IgD-negative memory B cell (primary cell): ENCODE measurements at regions not wholly inside any gene's neighbourhood (a gene's known extent, or its start where the extent isn't known, plus 50 kb on each side); places are given as distances from the start of the nearest gene placed in this dataset.
"Not testable (repeated sequence)": the region's sequence is repeated elsewhere in the genome, so short reads cannot be mapped to it uniquely, and the experiment has no call there.

Experiments
- H3K27ac Mint-ChIP-seq, 3 donors: one replicate each; pipeline ENCODE4 v1.8.0; 2020 to 2022; ENCODE audit warnings: mild to moderate bottlenecking in 3 of 3, mixed read lengths in 3 of 3, moderate library complexity in 1 of 3
- H3K27me3 Mint-ChIP-seq: one replicate; pipeline ENCODE4 v1.8.0; 2021; ENCODE audit warnings: mixed read lengths
- H3K36me3 Mint-ChIP-seq: one replicate; pipeline ENCODE4 v1.8.0; 2020; ENCODE audit warnings: mild to moderate bottlenecking, mixed read lengths
- H3K4me1 Mint-ChIP-seq, 3 donors: one replicate each; pipeline ENCODE4 v1.8.0; 2020 to 2022; ENCODE audit warnings: mixed read lengths in 3 of 3, mild to moderate bottlenecking in 1 of 3
- H3K4me3 Mint-ChIP-seq, 4 donors: one replicate each; pipeline ENCODE4 v1.8.0; 2020 to 2022; ENCODE audit warnings: mild to moderate bottlenecking in 4 of 4, mixed read lengths in 4 of 4, moderate library complexity in 3 of 4
- H3K9me3 Mint-ChIP-seq, 3 donors: one replicate each; pipeline ENCODE4 v1.8.0; 2020 to 2021; ENCODE audit warnings: mixed read lengths in 3 of 3, mild to moderate bottlenecking in 1 of 3

- H3K36me3 Mint-ChIP-seq, H3K4me1 Mint-ChIP-seq, H3K27ac Mint-ChIP-seq, H3K27me3 Mint-ChIP-seq, H3K4me3 Mint-ChIP-seq, H3K9me3 Mint-ChIP-seq: not testable (repeated sequence)
Observed at GRCh38 chr9:40097992-40098391, 742.5 kb downstream of the SPATA31A1 start.

- Mint-ChIP-seq H3K4me3 (peak overlapping the region; percentile 80 to 91 (median 86)), H3K27ac (peak overlapping the region in 2 of 3 donors; percentile 77 to 82)
- not testable (repeated sequence) for H3K36me3 Mint-ChIP-seq, H3K27me3 Mint-ChIP-seq, H3K4me1 Mint-ChIP-seq, H3K9me3 Mint-ChIP-seq
Observed at GRCh38 chr9:40106003-40106782, 750.7 kb downstream of the SPATA31A1 start.

- H3K27ac Mint-ChIP-seq, H3K9me3 Mint-ChIP-seq, H3K36me3 Mint-ChIP-seq, H3K27me3 Mint-ChIP-seq, H3K4me1 Mint-ChIP-seq: not testable (repeated sequence)
- H3K4me3 Mint-ChIP-seq, result peak overlapping the region in 1 of 4 donors; percentile 74
Observed at GRCh38 chr9:40106783-40107248, 751.3 kb downstream of the SPATA31A1 start.

- not testable (repeated sequence) for H3K4me1 Mint-ChIP-seq, H3K36me3 Mint-ChIP-seq, H3K9me3 Mint-ChIP-seq, H3K27me3 Mint-ChIP-seq, H3K27ac Mint-ChIP-seq
- H3K4me3 Mint-ChIP-seq, result peak overlapping the region in 2 of 4 donors; percentile 34 to 74
Observed at GRCh38 chr9:40107251-40107650, 751.8 kb downstream of the SPATA31A1 start.

GRCh38 chr9:40108465-40108864 lies 753.0 kb downstream of the SPATA31A1 start:
- not testable (repeated sequence) for H3K27me3 Mint-ChIP-seq, H3K36me3 Mint-ChIP-seq, H3K9me3 Mint-ChIP-seq, H3K4me1 Mint-ChIP-seq, H3K4me3 Mint-ChIP-seq
- peak overlapping the region in 1 of 3 donors; percentile 58 for H3K27ac Mint-ChIP-seq

GRCh38 chr9:40110751-40111150 lies 755.3 kb downstream of the SPATA31A1 start:
- H3K36me3 Mint-ChIP-seq, H3K27me3 Mint-ChIP-seq, H3K9me3 Mint-ChIP-seq, H3K4me3 Mint-ChIP-seq, H3K4me1 Mint-ChIP-seq, H3K27ac Mint-ChIP-seq: not testable (repeated sequence)

- H3K27ac Mint-ChIP-seq, result not testable (repeated sequence)
Observed at GRCh38 chr9:40111571-40111970, 756.1 kb downstream of the SPATA31A1 start.

GRCh38 chr9:40130598-40130997 lies 775.1 kb downstream of the SPATA31A1 start:
- H3K27me3 Mint-ChIP-seq, H3K4me1 Mint-ChIP-seq, H3K4me3 Mint-ChIP-seq, H3K27ac Mint-ChIP-seq, H3K36me3 Mint-ChIP-seq, H3K9me3 Mint-ChIP-seq: not testable (repeated sequence)

More at GRCh38 chr9:40111571-40111970, 756.1 kb downstream of the SPATA31A1 start:
- H3K27me3 Mint-ChIP-seq, H3K4me3 Mint-ChIP-seq, H3K9me3 Mint-ChIP-seq, H3K36me3 Mint-ChIP-seq, H3K4me1 Mint-ChIP-seq: not testable (repeated sequence)

GRCh38 chr9:40169204-40169603 lies 813.7 kb downstream of the SPATA31A1 start:
- H3K27ac Mint-ChIP-seq, H3K9me3 Mint-ChIP-seq, H3K4me1 Mint-ChIP-seq, H3K27me3 Mint-ChIP-seq, H3K4me3 Mint-ChIP-seq, H3K36me3 Mint-ChIP-seq: not testable (repeated sequence)

- H3K27me3 Mint-ChIP-seq, H3K9me3 Mint-ChIP-seq, H3K4me1 Mint-ChIP-seq, H3K36me3 Mint-ChIP-seq, H3K4me3 Mint-ChIP-seq, H3K27ac Mint-ChIP-seq: not testable (repeated sequence)
Observed at GRCh38 chr9:40173316-40173715, 817.8 kb downstream of the SPATA31A1 start.

GRCh38 chr9:40174035-40174434 lies 818.6 kb downstream of the SPATA31A1 start:
- not testable (repeated sequence) for H3K4me3 Mint-ChIP-seq, H3K36me3 Mint-ChIP-seq, H3K27ac Mint-ChIP-seq

GRCh38 chr9:40177403-40177802 lies 821.9 kb downstream of the SPATA31A1 start:
- not testable (repeated sequence) for H3K4me3 Mint-ChIP-seq, H3K27ac Mint-ChIP-seq, H3K36me3 Mint-ChIP-seq, H3K4me1 Mint-ChIP-seq, H3K27me3 Mint-ChIP-seq, H3K9me3 Mint-ChIP-seq

More at GRCh38 chr9:40174035-40174434, 818.6 kb downstream of the SPATA31A1 start:
- H3K9me3 Mint-ChIP-seq, H3K27me3 Mint-ChIP-seq, H3K4me1 Mint-ChIP-seq: not testable (repeated sequence)

- not testable (repeated sequence) for H3K4me1 Mint-ChIP-seq, H3K36me3 Mint-ChIP-seq, H3K27me3 Mint-ChIP-seq, H3K27ac Mint-ChIP-seq, H3K9me3 Mint-ChIP-seq, H3K4me3 Mint-ChIP-seq
Observed at GRCh38 chr9:40191403-40191802, 835.9 kb downstream of the SPATA31A1 start.

- H3K4me3 Mint-ChIP-seq, H3K27ac Mint-ChIP-seq, H3K27me3 Mint-ChIP-seq, H3K9me3 Mint-ChIP-seq, H3K36me3 Mint-ChIP-seq, H3K4me1 Mint-ChIP-seq: not testable (repeated sequence)
Observed at GRCh38 chr9:40192162-40192561, 836.7 kb downstream of the SPATA31A1 start.

GRCh38 chr9:40196165-40196714 lies 840.8 kb downstream of the SPATA31A1 start:
- H3K4me3 Mint-ChIP-seq, H3K36me3 Mint-ChIP-seq, H3K9me3 Mint-ChIP-seq, H3K27me3 Mint-ChIP-seq, H3K27ac Mint-ChIP-seq, H3K4me1 Mint-ChIP-seq: not testable (repeated sequence)

- H3K4me3 Mint-ChIP-seq, H3K9me3 Mint-ChIP-seq, H3K27ac Mint-ChIP-seq, H3K36me3 Mint-ChIP-seq, H3K27me3 Mint-ChIP-seq, H3K4me1 Mint-ChIP-seq: not testable (repeated sequence)
Observed at GRCh38 chr9:40196803-40197202, 841.3 kb downstream of the SPATA31A1 start.
